BJ (cell line): ENCODE measurements at regions not wholly inside any gene's neighbourhood (a gene's known extent, or its start where the extent isn't known, plus 50 kb on each side); places are given as distances from the start of the nearest gene placed in this dataset.
"Not testable (repeated sequence)": the region's sequence is repeated elsewhere in the genome, so short reads cannot be mapped to it uniquely, and the experiment has no call there.

ENCODE experiments used
- CTCF ChIA-PET: fragments of 350-600 bp; formaldehyde crosslinking; extraction: SDS; loops from one replicate; lab custom pipeline; 2021; ENCODE audit warnings: antibody characterized with exemption, inconsistent platforms; lab: Yijun Ruan, JAX
- POLR2A ChIA-PET: fragments of 300-600 bp; sonication (Branson Sonifier 250); formaldehyde crosslinking; extraction: SDS; loops from one replicate; lab custom pipeline; 2021; ENCODE audit warnings: antibody characterized with exemption; lab: Charles Lee
- DNase-seq: peaks from one replicate; pipeline ENCODE4 v3.0.0-alpha.2; 2011; ENCODE audit warnings: low read depth
- H3K27me3 ChIP-seq: 2 replicates; pipeline ENCODE4 v1.6.0; 2011; ENCODE audit warnings: low read length; ENCODE audit not compliant: control insufficient read depth, insufficient read depth
- H3K36me3 ChIP-seq: 2 replicates; pipeline ENCODE4 v1.5.1; 2011; ENCODE audit warnings: low read length; ENCODE audit not compliant: control insufficient read depth, insufficient read depth
- H3K4me3 ChIP-seq: 2 replicates; pipeline ENCODE4 v1.5.1; 2011; ENCODE audit warnings: low read depth, mild to moderate bottlenecking, control low read depth, low read length
- TF ChIP-seq, protein P1 (sequence below): IDR thresholded peaks from 2 replicates; pipeline ENCODE4 v1.5.1; 2011; ENCODE audit warnings: low read depth, mild to moderate bottlenecking, control low read depth, inconsistent platforms, low read length, moderate library complexity; ENCODE audit not compliant: insufficient read depth

DNA sequence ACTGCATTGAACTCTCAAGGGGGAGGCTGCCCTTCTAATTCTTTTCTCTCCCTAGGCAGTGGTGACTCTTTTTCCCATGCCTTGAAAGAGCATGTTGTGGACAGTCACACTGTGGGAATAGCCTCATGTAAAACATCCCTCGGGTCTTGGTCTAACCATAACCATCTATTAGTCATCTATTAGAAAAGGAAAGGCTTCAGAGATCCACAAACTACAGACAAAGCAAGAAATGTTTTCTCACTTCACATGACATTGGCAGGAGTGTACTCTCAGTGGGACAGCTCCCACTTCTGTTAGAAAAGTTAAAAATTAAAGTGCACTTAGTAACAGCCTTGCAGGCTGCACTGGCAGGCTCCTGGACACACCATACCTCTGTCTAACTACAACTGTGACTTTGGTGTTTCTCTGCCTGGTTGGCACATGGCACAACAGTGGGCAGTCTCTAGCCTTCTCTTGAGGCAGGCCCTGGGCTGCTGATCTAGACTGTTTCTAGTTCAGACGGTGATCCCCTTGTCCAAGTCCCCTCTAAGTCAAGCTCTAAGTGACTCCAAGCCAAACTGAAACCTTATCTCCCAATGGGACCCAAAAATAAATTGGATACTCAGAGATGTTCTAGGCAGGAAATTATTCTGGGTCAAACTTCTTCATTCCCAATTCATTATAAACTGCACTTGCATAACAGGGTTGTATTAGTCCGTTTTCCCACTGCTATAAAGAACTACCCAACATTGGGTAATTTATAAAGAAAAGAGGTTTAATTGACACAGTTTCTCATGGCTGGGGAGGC lies 57.9 kb upstream of the ITGB1 start:
- DNase-seq: no peak

DNA sequence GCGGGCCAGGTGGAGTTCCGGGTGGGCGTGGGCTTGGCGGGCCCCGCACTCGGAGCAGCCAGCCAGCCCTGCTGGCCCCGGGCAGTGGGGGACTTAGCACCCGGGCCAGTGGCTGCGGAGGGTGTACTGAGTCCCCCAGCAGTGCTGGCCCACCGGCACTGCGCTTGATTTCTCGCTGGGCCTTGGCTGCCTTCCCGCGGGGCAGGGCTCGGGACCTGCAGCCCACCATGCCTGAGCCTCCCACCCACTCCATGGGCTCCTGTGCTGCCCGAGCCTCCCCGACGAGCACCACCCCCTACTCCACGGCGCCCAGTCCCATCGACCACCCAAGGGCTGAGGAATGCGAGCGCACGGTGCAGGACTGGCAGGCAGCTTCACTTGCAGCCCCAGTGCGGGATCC lies 55.3 kb upstream of the ITGB1 start:
- H3K27me3 ChIP-seq, H3K4me3 ChIP-seq, H3K36me3 ChIP-seq, POLR2A ChIA-PET, CTCF ChIA-PET, DNase-seq: not testable (repeated sequence)

More for the DNA sequence above, 57.9 kb upstream of the ITGB1 start:
- no peaks in the 10 kb centered on the region for H3K27me3 ChIP-seq
- ChIA-PET POLR2A (no interaction called here), CTCF (interaction anchor here (0.6 kb wide), 1 partner anchor 35 kb away, joined by 3 read pairs; no protein-coding TSS in a partner anchor)
- TF ChIP-seq, protein P1, sequence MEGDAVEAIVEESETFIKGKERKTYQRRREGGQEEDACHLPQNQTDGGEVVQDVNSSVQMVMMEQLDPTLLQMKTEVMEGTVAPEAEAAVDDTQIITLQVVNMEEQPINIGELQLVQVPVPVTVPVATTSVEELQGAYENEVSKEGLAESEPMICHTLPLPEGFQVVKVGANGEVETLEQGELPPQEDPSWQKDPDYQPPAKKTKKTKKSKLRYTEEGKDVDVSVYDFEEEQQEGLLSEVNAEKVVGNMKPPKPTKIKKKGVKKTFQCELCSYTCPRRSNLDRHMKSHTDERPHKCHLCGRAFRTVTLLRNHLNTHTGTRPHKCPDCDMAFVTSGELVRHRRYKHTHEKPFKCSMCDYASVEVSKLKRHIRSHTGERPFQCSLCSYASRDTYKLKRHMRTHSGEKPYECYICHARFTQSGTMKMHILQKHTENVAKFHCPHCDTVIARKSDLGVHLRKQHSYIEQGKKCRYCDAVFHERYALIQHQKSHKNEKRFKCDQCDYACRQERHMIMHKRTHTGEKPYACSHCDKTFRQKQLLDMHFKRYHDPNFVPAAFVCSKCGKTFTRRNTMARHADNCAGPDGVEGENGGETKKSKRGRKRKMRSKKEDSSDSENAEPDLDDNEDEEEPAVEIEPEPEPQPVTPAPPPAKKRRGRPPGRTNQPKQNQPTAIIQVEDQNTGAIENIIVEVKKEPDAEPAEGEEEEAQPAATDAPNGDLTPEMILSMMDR: no peak
- no peaks in the 10 kb centered on the region for H3K36me3 ChIP-seq
- no peak overlapping the region for H3K4me3 ChIP-seq

DNA sequence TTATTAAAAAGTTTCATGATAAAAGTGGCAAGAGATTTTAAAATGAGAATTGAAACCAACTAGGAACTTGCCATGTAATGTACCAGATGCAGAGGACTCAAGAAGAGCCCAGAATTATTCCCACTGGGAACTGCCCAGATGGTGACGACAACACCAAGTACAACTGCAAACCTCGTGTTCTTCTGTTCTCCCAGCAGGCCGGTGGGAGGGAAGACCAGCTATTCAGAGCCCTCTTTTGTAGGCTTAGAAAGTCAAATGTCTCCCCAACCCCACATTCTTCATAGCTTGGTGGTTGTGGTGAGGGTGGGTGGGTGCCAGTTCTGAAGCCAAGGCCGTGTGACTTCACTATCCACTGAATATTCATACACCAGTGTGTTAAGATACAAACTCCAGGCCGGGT lies 54.3 kb upstream of the ITGB1 start:
- Histone ChIP-seq H3K4me3 (no peak overlapping the region), H3K27me3 (no peaks in the 10 kb centered on the region), H3K36me3 (no peaks in the 10 kb centered on the region)
- ChIA-PET POLR2A (no interaction called here), CTCF (interaction anchor here (0.7 kb wide), 1 partner anchor 46 kb away, joined by 3 read pairs; no protein-coding TSS in a partner anchor)
- DNase-seq: no peak
- TF ChIP-seq, protein P1: no peak

DNA sequence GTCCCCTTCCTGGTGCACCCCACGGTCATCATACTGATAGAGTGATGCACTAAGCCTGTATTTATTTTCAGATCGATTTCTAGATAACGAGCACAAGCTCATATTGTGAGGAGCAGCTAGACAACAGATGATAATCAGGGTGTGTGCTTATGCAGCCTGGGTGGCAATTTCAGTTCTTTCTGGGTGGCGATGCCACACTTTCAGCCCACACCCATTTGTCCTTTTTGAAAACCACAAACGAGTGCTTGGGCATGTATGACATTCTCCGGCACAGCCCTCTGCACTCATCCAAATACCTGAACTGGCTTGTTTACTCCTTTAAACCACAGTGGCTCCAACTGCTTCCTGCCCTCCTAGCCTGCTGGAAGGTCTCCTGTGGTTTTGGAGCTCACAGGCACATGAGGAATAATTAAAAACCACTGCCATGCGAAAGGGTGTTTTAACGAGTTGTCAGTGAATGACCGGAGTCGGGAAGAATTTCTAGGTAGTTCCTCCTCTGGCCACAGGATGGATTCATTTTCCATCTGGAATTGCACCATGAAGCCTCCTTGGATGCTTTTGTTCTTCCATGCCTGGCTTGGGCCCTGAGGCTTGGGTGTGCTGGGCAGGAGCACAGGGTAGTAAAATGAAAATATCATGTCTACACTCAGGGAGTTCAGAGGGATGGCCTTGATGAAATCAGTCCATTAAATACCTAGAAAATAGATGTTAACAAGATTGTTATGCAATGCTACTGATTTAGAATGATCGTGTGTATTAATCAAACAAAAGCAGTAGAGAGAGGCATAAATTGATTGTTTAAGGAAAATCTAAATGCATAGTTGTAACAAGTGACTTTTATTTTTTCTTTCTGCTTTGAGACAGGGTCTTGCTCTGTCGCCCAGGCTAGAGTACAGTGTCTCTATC lies 52.4 kb upstream of the ITGB1 start:
- Histone ChIP-seq H3K36me3 (no peaks in the 10 kb centered on the region), H3K4me3 (no peak overlapping the region), H3K27me3 (no peaks in the 10 kb centered on the region)
- TF ChIP-seq, protein P1: peak; percentile 68
- peak; percentile 93 for DNase-seq
- ChIA-PET POLR2A (interaction anchor here (0.6 kb wide), 3 partner anchors 22 to 1555 kb away, joined by 3 to 5 read pairs (median 3); no protein-coding TSS in a partner anchor), CTCF (interaction anchor here (0.6 to 2.7 kb wide), 25 partner anchors 25 to 1628 kb away, joined by 3 to 20 read pairs (median 6); no protein-coding TSS in a partner anchor)

DNA sequence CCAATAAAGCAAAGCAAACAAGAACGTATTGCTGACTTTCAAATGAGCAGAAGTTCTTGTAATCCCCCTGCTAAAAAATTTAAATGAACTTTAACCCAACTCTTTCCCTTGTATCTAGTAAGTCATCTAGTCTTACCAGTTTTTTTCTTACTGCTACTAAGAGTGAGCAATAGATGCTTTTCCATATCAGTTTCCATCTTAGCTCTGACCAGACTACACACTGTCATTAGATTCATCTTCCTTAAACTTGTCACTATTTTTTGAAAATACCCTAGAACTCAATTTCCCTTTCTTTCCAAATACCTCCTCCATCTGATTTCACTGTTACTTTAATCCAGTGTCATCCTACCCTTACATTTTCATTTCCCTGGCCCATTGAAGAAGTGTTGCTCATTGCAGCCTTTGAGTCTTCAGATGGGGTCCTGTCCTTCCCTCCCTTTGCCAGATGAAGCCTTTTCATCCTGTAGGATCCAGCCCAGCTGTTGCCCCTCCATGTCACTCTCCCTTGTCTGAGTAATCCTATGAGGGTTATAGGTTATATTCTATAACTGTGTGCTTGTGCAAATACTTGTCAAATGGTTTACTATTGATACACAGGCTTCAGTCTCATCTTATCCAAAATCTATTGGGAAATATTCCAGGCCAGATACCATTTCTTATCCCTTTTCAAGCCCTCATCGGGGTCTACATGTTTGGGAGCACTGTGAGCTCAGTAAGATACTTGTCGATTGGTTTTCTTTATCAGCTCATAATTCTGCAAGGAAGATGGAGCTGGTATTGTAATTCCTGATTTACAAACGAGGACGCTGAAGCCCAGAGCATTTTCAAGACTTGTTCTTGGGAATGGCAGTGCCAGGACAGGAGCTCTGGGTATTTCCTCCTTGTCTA lies 51.5 kb upstream of the ITGB1 start:
- no peaks in the 10 kb centered on the region for H3K27me3 ChIP-seq
- H3K4me3 ChIP-seq: no peak overlapping the region
- H3K36me3 ChIP-seq: no peaks in the 10 kb centered on the region
- CTCF ChIA-PET: interaction anchor here (0.6 to 2.7 kb wide), 42 partner anchors 13 to 1629 kb away, joined by 3 to 20 read pairs (median 4); no protein-coding TSS in a partner anchor
- TF ChIP-seq, protein P1: no peak
- DNase-seq: no peak
- POLR2A ChIA-PET: interaction anchor here (0.6 to 1.1 kb wide), 4 partner anchors 23 to 1556 kb away, joined by 3 to 5 read pairs (median 3); no protein-coding TSS in a partner anchor
